Activated CD4-positive, alpha-beta T cell treated with anti-CD3 and anti-CD28 coated beads for 4 hours (primary cell): ENCODE measurements at regions not wholly inside any gene's neighbourhood (a gene's known extent, or its start where the extent isn't known, plus 50 kb on each side); places are given as distances from the start of the nearest gene placed in this dataset.

Experiments used
- DNase-seq, 2 donors: peaks; one replicate each; pipeline ENCODE4 v3.0.0-alpha.2; 2020

DNA sequence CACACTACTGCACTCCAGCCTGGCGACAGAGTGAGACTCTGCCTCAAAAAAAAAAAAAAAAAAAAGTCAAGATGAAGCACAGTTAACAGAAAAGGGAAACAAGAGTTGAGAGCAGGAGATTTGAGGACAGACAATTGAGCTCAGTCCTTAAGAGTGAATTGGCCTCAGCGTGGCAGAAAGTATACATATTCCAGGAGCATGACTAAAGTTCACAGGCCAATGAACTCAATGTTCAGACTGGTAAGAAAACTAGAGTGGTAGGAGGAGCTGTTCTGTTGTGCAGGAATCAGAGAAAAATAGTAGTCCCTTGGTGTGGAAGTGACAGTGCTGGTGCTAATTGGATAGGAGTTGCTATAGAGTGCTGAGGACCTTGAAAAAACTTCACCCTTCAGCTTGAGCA is 60.0 kb downstream of the NRN1 start:
- DNase-seq = no peak

DNA sequence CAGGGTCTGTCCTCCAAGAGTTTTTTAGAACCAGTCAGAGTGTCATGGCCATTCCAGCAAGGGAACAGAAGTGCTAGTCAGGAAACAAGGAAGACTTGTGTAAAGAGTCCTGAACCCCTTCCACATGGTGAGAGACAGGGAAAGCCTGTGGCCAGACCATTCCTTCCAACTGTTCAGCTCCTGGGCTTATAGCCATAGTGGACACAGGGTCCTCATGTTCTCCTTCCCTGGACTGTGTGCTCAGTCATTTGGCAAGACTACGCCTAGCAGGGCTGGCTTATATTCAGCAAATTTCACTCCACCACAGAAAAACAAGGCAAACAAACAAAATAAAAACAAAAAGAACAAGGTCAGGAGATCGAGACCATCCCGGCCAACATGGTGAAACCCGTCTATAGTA is 60.5 kb downstream of the NRN1 start:
- no peak for DNase-seq

DNA sequence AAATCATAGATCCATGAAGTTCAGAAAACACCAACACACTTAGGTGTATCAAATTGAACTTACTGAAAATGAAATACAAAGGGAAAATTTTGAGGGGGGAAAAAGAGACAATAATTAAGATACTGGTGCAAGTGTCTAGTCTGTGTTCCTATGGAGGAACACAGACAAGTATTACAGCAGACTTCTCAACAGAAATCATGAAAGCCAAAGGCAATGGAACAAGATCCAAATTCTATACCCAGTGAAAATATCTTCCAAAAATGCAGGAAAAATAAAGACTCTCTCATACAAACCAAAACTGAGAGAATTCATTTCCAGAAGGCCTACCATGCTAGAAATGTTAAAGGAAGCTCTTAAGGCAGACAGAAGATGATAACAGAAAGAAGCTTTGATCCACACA is 63.1 kb downstream of the NRN1 start:
- no peak for DNase-seq

DNA sequence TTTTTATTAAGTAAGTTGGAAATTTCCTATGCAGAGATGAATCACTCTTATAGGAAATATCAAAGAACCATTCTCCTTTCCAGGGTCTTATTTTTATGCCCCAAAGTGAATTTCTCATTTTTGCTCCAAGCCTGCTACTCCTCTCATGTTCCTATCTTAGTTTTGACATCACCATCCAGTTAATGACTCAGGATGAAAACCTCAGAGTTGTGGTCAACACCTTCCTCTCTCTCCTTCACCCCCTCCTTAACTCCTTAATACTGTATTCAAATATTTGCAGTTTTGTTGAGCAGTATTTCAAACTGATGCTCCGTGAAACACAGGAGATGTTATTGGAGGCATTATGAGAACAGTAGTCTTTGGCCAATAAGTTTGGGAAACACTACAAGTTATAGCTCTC is 64.1 kb downstream of the NRN1 start:
- no peak for DNase-seq

DNA sequence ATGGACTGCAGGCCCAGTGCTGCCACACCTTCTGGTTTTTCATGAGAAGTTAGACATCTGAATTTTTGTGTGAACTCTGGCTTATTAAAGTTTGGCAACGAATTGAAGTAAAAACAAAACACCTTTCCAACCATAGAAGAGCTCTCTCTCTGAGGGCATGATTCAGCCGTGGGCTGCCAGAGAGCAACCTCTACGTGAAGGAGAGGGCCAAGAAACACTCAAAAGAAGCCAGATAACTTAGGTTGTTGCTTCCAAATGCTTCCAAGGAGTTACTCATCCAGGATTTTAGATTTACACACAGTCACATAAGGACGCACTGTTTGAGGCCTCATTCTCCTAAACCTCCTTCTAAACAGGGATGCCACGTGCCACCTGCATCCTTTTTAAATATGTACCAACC is 65.5 kb downstream of the NRN1 start:
- no peak for DNase-seq

DNA sequence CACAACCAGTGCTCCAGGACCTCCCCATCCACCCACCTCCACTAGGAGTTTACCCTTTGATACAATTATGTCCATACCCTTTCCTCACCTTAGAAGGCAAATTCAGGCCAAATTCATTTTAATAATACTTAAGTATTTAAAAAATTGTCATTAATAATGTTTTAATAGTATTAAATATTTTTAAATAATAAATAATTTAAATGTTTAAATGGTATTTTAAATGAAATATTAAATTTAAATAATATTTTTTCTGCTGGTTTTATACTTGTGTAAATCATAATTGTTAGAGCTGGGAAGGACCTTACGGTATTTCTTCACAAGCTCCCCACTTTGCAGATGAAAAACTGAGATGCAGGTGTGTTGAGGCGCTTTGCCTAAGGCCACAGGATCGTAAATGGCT is 67.8 kb downstream of the NRN1 start:
- no peak for DNase-seq

DNA sequence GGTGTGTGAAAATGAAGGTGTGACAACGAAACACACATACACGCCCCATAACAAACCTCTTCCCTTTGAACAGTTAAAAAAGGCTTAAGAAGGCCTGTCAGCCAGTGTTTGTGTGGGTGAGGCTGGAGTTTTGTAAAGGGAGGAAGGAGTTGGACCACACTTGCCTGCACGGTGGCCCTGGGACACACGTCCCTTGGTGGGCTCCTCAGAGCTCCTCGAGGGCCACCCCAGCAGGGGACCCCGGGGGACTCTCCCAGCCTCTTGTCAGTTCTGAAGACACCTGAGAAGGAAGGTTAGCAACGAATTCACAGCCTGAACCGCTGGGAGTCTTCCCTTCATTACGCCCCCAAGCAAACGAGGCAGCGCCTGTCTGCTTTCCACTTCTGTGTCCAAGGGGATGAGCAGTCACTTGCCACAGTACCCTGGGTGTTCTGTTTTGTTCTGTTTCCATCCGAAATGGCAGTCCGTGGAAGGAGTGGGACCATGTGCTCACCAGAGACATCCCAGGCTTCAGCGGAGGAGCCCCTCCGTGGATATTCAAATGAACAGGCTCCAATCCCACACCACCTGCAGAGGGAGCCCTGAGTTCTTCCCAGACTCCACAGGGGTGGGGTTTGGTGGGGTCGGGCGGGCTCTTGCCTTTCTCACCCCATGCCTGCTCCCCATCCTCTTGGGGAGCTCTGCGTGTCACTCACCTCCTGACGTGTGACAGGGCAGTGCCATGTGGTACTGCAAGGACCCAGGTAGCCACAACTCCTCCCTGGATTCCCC is 68.6 kb downstream of the NRN1 start:
- no peak for DNase-seq

DNA sequence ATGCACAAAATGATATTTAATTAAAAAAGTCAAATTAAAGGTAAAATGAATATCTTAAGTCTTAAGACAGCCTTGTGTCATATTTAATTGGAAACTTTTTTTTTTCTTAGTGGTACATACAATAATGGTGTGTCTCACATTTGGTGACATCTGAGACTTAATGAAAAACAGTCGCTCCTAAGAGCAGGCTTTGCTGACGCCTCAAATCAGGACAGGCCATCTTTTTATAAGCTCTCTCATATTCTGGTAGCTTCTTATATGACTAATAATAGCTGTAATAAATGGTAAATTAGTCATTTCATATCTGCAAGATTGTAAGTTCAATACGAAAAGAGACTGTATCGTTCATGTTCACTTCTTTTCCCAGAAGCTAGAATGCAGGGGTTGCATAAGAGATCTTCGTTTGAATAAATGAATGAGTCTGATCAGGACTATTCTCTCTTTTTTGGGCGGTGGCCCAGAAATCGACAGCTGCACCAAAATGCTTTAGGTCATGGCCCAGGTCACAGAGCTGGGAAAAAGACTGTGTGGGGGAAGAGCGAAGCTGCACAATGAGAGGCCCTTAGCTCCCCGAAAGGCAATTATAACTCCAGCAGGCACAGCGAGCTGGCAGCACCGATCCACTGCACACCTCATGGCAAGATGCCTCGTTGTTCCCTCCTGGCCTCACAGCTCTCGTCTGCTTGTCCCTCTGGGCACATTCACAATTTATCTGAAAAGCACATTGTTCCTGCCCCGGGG is 69.4 kb downstream of the NRN1 start:
- DNase-seq = no peak

DNA sequence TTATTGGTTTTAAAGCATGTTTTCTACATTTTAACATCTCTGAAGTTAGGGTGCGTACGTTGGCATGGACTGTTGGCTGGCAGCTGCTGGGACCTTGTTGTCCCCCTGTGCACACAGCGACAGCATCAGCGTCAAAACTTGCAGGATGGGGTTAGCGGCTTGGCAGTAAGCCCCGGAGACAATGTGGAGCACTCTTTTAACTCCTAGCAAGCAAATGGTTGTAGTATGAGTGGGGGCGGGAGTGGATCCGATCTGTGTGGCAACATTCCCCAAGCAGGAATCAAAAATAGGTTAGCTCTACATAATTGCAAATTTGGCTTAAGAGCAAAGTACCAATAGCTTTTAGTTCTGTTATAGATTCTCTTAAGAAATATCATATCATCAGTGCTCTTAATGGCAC is 70.1 kb downstream of the NRN1 start:
- no peak for DNase-seq

DNA sequence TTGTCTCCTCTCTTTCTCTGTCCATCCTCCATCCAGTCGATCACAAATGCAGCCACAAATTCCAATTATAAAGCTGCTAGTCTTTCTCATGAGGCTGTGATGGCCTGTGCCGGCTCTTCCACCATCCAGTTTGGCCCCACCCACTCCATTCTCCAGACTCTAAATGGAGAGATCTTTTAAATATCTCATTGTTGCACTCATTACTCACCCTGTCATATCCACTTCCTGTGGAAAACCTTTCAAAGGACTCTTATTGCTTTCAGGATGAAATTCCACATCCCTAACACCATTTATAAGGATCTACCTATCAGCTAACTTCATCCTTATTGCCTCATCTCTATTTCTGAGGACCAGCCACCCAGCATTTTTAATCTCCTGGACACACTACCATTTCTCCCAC is 70.6 kb downstream of the NRN1 start:
- no peak for DNase-seq

DNA sequence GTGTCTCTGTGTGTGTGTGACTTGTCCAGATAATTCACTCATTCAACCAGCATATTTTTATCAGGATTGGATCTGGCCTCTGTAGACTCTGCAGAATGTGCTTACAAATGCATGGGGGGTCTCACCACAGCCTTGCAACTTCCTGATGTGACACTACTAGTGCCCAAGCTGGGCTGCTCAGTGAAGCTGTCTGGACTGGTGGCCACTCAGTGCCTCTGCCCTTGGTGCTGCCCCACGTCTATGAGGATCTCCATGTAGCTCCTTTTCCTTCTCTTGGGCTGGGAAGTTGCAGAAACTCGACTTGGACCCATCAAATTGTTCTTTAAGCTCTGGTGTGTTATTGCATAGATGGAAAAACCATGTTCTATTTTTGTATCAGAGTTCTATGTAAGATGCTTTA is 75.8 kb downstream of the NRN1 start:
- no peak for DNase-seq

DNA sequence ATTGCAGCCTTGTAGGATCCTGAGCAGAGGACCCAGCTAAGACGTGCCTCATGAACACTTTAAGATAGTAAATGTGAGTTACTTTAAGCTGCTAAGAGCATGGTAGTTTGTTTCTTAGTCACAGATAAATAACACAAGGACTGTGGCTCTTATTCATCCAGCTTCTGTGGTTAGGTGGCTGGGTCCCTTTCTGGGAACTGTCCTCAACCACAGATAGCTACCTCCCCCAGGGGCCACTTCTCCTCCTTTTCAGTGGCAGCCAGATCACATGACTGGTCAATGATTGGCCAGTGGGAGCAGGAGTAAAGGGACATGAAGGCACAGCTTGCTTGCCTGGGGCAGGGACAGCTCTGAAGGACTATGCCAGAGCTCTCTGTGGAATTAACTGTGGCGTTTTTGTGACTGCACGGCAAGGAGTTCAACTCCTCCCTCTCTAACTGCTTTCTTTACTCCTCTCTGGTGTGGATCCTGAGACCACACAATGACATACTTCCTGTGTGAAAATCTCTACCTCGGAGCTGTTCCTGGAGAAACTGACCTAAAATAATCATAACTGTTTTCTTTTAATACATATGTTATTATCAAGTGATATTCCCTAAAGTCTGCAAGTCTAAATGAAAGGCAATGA is 76.5 kb downstream of the NRN1 start:
- no peak for DNase-seq

DNA sequence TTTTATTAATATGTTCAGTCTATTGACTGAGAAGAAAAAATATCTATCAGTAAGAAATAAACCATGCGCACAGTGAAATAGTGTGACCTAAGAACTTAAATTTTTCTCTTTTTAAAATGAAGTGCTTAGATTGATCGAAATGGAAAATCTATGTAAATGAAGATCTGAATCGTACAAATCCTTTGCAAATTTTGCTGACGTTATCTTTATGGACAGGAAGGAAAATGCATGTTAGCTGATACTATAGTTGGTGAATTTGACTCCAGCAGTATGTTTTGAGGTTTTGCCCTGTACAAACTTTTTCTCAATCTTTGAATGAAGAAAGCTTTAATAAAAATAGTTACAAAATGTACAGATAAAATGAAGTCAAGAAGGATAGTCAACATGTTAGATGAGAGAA is 82.9 kb downstream of the NRN1 start:
- no peak for DNase-seq

DNA sequence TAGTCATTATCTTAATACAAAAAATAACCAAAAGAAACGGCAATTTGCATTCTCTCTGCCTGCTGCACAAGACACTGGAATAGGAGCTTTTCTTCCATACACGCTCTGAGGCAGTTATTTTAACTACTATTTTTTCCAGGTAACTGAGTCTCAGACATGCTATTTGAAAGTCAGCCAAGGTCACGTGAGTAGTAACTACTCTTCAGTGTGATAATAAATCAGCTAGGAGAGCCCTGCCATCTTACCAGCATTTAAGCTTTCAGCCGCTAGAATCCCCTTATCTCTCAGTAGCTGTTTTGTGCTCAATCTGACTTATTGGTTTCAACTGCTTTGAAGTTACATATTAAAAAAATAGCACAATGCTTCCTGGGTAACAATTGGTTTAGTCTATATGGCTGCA is 84.5 kb downstream of the NRN1 start:
- no peak for DNase-seq

DNA sequence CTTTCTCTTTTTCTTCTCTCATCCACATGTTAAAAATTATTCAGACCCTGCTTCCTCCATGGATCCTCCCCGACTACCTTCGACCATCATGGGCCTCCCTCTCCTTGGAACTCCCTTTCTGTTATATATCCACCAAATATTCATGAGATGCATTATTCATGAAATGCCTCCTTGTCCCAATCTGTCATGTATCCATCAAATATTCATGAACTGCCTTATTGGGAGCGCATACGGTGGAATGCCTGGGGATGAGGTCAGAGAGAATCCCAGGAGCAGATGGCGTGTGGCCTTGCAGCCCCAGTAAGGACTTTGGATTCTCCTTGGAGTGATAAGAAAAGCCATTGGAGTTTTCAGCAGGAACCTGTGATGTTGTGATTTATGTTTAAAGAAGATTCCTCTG is 97.0 kb downstream of the NRN1 start:
- no peak for DNase-seq

DNA sequence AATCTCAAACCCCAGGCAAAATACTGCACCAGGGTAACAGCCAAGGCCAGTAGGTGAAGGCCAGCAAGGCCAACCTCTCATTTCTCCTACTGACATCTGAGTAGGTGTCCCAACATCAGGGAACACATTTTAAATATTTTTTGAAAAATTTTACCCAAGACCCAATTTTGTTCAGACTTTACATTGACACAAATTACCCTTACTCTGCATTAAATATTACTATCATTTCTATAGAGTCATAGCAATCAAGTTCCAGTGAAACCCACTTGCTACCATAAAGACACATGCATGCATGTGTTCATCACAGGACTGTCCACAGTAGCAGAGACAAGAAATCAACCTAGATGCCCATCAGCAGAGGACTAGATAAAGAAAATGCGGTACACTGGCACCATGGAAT is 99.9 kb downstream of the NRN1 start:
- no peak for DNase-seq

DNA sequence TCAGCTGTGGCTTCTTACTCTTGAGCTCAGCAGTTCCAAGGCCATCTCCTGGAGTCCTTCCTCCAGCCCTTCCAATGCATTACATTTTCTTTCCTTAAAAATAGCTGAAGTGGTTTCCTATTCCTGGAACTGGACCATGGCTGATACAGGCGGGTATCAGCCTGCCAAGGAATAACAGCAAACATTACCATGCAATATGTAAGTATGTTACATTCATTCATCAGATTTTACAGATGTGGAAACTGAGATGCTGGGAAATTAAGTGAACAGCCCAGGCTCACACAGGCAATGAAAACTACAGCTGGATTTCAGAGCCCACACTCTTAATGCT is 100.4 kb downstream of the NRN1 start:
- DNase-seq = no peak

DNA sequence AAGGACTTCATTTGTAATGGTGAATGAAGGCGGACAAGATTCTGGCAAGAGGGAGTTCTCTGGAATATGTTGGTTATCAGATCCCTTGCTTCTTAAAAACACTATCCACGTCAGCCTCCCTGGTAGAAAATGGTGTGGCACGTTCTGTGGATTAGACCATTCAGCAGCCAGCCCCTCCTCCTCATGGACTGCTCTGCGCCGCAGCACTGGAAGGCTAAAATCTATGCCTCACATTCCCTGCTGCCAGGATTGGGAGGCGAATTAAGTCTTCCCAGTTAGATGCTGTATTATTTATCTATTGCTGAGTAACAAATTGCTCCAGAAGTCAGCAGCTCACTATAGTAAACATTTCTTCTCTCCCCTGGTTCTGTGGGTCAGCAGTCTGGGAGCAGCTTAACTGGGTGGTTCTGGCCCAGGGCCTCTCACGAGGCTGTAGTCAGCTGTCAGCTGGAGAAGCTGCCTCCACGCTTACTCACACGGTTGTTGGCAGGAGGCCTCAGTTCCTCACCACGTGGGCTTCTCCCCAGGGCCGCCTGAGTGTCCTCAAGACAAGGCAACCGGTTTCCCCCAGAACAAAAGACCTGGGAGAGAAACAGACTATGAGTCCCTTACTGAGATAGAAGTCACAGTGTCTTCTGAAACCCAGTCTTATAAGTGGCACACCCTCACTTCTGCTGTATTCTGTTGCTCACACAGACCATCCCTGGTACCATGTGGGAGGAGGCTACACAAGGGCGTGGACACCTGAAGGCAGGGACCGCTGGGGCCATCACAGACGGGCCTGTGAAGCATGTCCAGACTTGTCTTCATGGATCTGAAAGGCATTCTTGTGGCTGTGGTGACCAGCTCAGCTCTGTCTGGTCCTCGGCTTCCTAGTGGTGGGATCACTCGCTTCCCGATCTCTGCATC is 101.0 kb downstream of the NRN1 start:
- no peak for DNase-seq

DNA sequence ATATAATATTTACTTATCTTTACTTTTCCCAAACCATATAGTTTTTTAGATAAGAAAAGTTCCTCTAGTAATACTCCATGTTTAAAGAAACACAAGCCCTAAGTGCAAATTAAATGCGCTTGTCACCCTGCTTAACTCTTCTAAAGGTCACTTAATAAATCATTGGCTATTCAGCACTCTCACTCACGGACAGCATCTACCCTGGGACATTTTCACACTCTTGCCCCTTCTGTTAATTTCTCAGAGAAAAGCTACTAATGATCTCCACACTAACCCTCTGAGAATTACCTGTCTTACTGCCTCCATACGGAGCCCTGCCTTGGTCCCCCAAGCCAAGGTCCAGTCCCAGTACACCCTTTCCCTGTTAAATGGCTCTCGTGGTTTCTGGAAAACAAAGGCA is 102.2 kb downstream of the NRN1 start:
- no peak for DNase-seq

DNA sequence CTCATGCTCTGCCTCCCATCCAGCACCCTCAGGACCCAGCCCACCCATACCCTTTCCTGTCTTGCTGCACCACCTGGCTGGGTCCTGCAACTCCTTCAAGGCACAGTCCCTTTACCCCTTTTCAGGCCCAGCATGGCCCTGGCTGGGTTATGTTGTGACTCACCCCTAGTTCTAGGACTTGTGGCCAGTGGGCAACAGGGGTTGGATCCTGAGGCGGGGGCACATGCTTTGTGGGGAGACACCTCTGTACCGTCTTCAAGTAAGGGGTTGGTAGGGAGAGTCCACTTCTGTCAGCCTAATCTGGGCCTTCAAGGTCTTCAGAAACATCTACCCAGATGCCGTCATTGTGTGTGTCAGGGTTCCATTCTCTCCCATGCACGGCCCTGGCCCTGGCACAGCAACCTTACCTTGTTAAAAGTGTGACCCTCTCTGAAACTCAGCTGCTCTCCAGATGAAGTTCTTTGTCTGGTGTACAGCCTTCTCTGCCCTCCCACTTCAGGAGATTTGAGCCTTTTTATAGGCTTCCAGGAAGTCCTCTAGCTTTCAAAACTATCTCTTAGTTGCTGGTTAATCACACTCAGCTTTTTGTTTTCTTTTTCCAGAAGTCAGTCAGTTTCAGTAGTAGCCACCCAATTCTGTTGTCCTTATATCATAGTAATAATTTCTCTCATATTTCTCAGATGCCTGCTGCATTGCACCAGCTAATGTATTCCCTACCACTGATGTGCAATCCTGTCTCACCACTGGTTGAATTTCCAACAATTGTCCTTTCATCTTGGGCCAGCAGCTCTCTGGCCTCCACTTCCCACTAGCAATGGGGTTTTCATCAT is 107.3 kb downstream of the NRN1 start:
- DNase-seq = no peak

DNA sequence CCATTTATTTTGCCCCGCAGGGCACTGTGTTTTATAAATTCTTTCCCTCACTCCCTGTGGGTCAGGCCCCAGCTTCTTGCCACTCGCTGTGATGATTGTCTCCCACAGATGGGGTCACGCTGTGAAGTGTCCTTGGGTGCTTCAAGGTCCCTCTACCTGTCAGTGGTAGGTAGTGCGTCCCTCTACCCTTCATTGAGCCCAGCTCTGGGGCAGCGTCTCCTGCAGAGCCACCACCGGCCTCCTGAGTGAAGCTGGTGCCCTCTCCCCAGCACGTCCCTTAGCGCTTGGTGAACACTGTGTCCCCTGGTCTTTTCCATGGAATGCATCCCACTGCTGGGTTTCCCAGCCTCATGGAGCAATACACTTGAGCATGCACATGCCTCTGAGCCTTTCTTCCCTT is 108.2 kb downstream of the NRN1 start:
- no peak for DNase-seq

DNA sequence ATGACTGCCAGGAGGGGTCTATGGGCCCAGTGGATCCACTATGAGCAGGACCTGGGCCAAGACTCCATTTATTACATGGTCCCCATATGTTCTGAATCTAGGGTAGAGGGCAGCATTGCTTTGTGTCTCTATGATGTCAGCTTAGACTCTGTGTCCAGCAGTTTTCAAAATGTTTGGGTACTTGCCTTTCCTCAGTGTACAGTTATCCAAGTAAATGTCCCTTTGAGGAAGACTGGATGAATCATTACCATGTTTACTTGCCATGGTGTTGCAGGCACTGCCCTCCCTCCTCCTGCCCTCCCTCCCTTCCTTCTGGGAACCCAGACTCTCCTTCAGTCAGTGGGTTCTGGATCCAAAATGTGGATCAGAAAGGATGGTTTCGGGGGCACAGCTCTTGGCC is 108.6 kb downstream of the NRN1 start:
- no peak for DNase-seq
